ENCODE measurements at regions not wholly inside any gene's neighbourhood (a gene's known extent, or its start where the extent isn't known, plus 50 kb on each side); places are given as distances from the start of the nearest gene placed in this dataset.
A peak's percentile ranks its signal among the peaks of the same experiment; 100 is the strongest.

GRCh38 chr16:50925758-50926357 is 184.0 kb downstream of the CYLD start:
- DNase-seq (ENCODE audit: extremely low read depth in 1 of 2, low read depth in 1 of 2): no peak

- no peak for DNase-seq (ENCODE audit: extremely low read depth in 1 of 2, low read depth in 1 of 2)
Observed at GRCh38 chr16:50924759-50925545, 183.1 kb downstream of the CYLD start.

- DNase-seq (ENCODE audit: extremely low read depth in 1 of 2, low read depth in 1 of 2): no peak
Observed at GRCh38 chr16:50917950-50918703, 176.2 kb downstream of the CYLD start.

GRCh38 chr16:50916040-50916439 is 174.2 kb downstream of the CYLD start:
- no peak for DNase-seq (ENCODE audit: extremely low read depth in 1 of 2, low read depth in 1 of 2)

- DNase-seq (ENCODE audit: extremely low read depth in 1 of 2, low read depth in 1 of 2): no peak
Observed at GRCh38 chr16:50915120-50915519, 173.2 kb downstream of the CYLD start.

- DNase-seq (ENCODE audit: extremely low read depth in 1 of 2, low read depth in 1 of 2): no peak
Observed at GRCh38 chr16:50910736-50911100, 168.8 kb downstream of the CYLD start.

GRCh38 chr16:50909831-50910735 is 168.2 kb downstream of the CYLD start:
- DNase-seq (ENCODE audit: extremely low read depth in 1 of 2, low read depth in 1 of 2): no peak

- no peak for DNase-seq (ENCODE audit: extremely low read depth in 1 of 2, low read depth in 1 of 2)
Observed at GRCh38 chr16:50908468-50908867, 166.6 kb downstream of the CYLD start.

- DNase-seq (ENCODE audit: extremely low read depth in 1 of 2, low read depth in 1 of 2): no peak
Observed at GRCh38 chr16:50906454-50906853, 164.6 kb downstream of the CYLD start.

- DNase-seq (ENCODE audit: extremely low read depth in 1 of 2, low read depth in 1 of 2): no peak
Observed at GRCh38 chr16:50902457-50902856, 160.6 kb downstream of the CYLD start.

GRCh38 chr16:50901062-50901461 is 159.2 kb downstream of the CYLD start:
- no peak for DNase-seq (ENCODE audit: extremely low read depth in 1 of 2, low read depth in 1 of 2)

- DNase-seq (ENCODE audit: extremely low read depth in 1 of 2, low read depth in 1 of 2): no peak
Observed at GRCh38 chr16:50900391-50900942, 158.6 kb downstream of the CYLD start.

- DNase-seq (ENCODE audit: extremely low read depth in 1 of 2, low read depth in 1 of 2): no peak
Observed at GRCh38 chr16:50899951-50900350, 158.1 kb downstream of the CYLD start.

GRCh38 chr16:50889746-50890145 is 147.9 kb downstream of the CYLD start:
- DNase-seq (ENCODE audit: extremely low read depth in 1 of 2, low read depth in 1 of 2): no peak

GRCh38 chr16:50889276-50889675 is 147.4 kb downstream of the CYLD start:
- DNase-seq (ENCODE audit: extremely low read depth in 1 of 2, low read depth in 1 of 2): no peak

- DNase-seq (ENCODE audit: extremely low read depth in 1 of 2, low read depth in 1 of 2): no peak
Observed at GRCh38 chr16:50888486-50889261, 146.8 kb downstream of the CYLD start.

- DNase-seq (ENCODE audit: extremely low read depth in 1 of 2, low read depth in 1 of 2): no peak
Observed at GRCh38 chr16:50887500-50888298, 145.8 kb downstream of the CYLD start.

- DNase-seq (ENCODE audit: extremely low read depth in 1 of 2, low read depth in 1 of 2): peak in 1 of 2 donors; percentile 2
Observed at GRCh38 chr16:50884066-50884860, 142.4 kb downstream of the CYLD start.
